Activated naive CD4-positive, alpha-beta T cell treated with anti-CD3 and anti-CD28 coated beads, Interleukin-2, amount 50 U/mL, for 72 hours (primary cell): ENCODE measurements at regions not wholly inside any gene's neighbourhood (a gene's known extent, or its start where the extent isn't known, plus 50 kb on each side); places are given as distances from the start of the nearest gene placed in this dataset.

Experiments
- ATAC-seq, 2 donors: fragments of 150-1000 bp; cut with Tn5 transposase; 2 replicates each; pipeline ENCODE4 v1.10.0; 2021; ENCODE audit warnings: mild to moderate bottlenecking in 2 of 2, moderate library complexity in 2 of 2
- DNase-seq, 2 donors: peaks; one replicate each; pipeline ENCODE4 v3.0.0; 2021 to 2022; ENCODE audit warnings: low spot score in 2 of 2
- H3K27ac Mint-ChIP-seq, 2 donors: one replicate each; pipeline ENCODE4 v1.8.0; 2022; ENCODE audit warnings: mild to moderate bottlenecking in 2 of 2, mixed read lengths in 2 of 2
- H3K36me3 Mint-ChIP-seq, 2 donors: one replicate each; pipeline ENCODE4 v1.8.0; 2022; ENCODE audit warnings: mixed read lengths in 2 of 2
- H3K9me3 Mint-ChIP-seq, 2 donors: one replicate each; pipeline ENCODE4 v1.8.0; 2022; ENCODE audit warnings: mixed read lengths in 2 of 2

GRCh38 chr2:217749008-217749407, 253.8 kb downstream of the TNS1 start:
- no peak for ATAC-seq
- Mint-ChIP-seq H3K36me3 (no peaks in the 10 kb centered on the region), H3K27ac (no peak overlapping the region), H3K9me3 (no peaks in the 10 kb centered on the region)
- DNase-seq = no peak

- ATAC-seq (no peak), DNase-seq (no peak)
- no peaks in the 10 kb centered on the region for H3K9me3 Mint-ChIP-seq
- no peaks in the 10 kb centered on the region for H3K36me3 Mint-ChIP-seq
- no peak overlapping the region for H3K27ac Mint-ChIP-seq
Observed at GRCh38 chr2:217746808-217747207, 256.0 kb downstream of the TNS1 start.

- no peak overlapping the region for H3K27ac Mint-ChIP-seq
- H3K36me3 Mint-ChIP-seq = no peaks in the 10 kb centered on the region
- DNase-seq (no peak), ATAC-seq (no peak)
- H3K9me3 Mint-ChIP-seq = no peaks in the 10 kb centered on the region
Observed at GRCh38 chr2:217743966-217744761, 258.6 kb downstream of the TNS1 start.

GRCh38 chr2:217743407-217743806, 259.4 kb downstream of the TNS1 start:
- Mint-ChIP-seq H3K9me3 (no peaks in the 10 kb centered on the region), H3K36me3 (no peaks in the 10 kb centered on the region), H3K27ac (peak overlapping the region in 1 of 2 donors; percentile 45)
- no peak for DNase-seq
- ATAC-seq = no peak

GRCh38 chr2:217742841-217743240, 260.0 kb downstream of the TNS1 start:
- Mint-ChIP-seq H3K36me3 (no peaks in the 10 kb centered on the region), H3K27ac (peak overlapping the region in 1 of 2 donors; percentile 45), H3K9me3 (no peaks in the 10 kb centered on the region)
- ATAC-seq = no peak
- DNase-seq = no peak

GRCh38 chr2:217742276-217742675, 260.5 kb downstream of the TNS1 start:
- DNase-seq (no peak), ATAC-seq (no peak)
- Mint-ChIP-seq H3K9me3 (no peaks in the 10 kb centered on the region), H3K36me3 (no peaks in the 10 kb centered on the region), H3K27ac (no peak overlapping the region)

GRCh38 chr2:217741381-217741955, 261.3 kb downstream of the TNS1 start:
- H3K9me3 Mint-ChIP-seq = no peaks in the 10 kb centered on the region
- no peaks in the 10 kb centered on the region for H3K36me3 Mint-ChIP-seq
- H3K27ac Mint-ChIP-seq = no peak overlapping the region
- DNase-seq (no peak), ATAC-seq (no peak)

GRCh38 chr2:217740756-217741155, 262.0 kb downstream of the TNS1 start:
- ATAC-seq (no peak), DNase-seq (no peak)
- no peak overlapping the region for H3K27ac Mint-ChIP-seq
- no peaks in the 10 kb centered on the region for H3K9me3 Mint-ChIP-seq
- H3K36me3 Mint-ChIP-seq = no peaks in the 10 kb centered on the region

- no peak for ATAC-seq
- Mint-ChIP-seq H3K36me3 (no peaks in the 10 kb centered on the region), H3K27ac (no peak overlapping the region), H3K9me3 (no peaks in the 10 kb centered on the region)
- DNase-seq = no peak
Observed at GRCh38 chr2:217740178-217740577, 262.6 kb downstream of the TNS1 start.

GRCh38 chr2:217739741-217740140, 263.1 kb downstream of the TNS1 start:
- DNase-seq = no peak
- no peak for ATAC-seq
- Mint-ChIP-seq H3K27ac (no peak overlapping the region), H3K9me3 (no peaks in the 10 kb centered on the region), H3K36me3 (no peaks in the 10 kb centered on the region)

GRCh38 chr2:217738061-217738460, 264.7 kb downstream of the TNS1 start:
- H3K36me3 Mint-ChIP-seq = no peaks in the 10 kb centered on the region
- H3K27ac Mint-ChIP-seq = no peak overlapping the region
- DNase-seq (no peak), ATAC-seq (no peak)
- H3K9me3 Mint-ChIP-seq = no peaks in the 10 kb centered on the region

GRCh38 chr2:217736776-217737550, 265.8 kb downstream of the TNS1 start:
- ATAC-seq (no peak), DNase-seq (no peak)
- H3K36me3 Mint-ChIP-seq = no peaks in the 10 kb centered on the region
- H3K9me3 Mint-ChIP-seq = no peaks in the 10 kb centered on the region
- peak overlapping the region in 1 of 2 donors; percentile 6 for H3K27ac Mint-ChIP-seq

- H3K9me3 Mint-ChIP-seq = no peaks in the 10 kb centered on the region
- no peak for ATAC-seq
- H3K27ac Mint-ChIP-seq = no peak overlapping the region
Observed at GRCh38 chr2:217735899-217736298, 266.9 kb downstream of the TNS1 start.

GRCh38 chr2:217735034-217735433, 267.8 kb downstream of the TNS1 start:
- Mint-ChIP-seq H3K9me3 (no peaks in the 10 kb centered on the region), H3K27ac (peak overlapping the region; percentile 5 to 27), H3K36me3 (no peaks in the 10 kb centered on the region)
- ATAC-seq = peak in 1 of 2 donors; percentile 46
- DNase-seq = no peak

More at GRCh38 chr2:217735899-217736298, 266.9 kb downstream of the TNS1 start:
- H3K36me3 Mint-ChIP-seq = no peaks in the 10 kb centered on the region
- DNase-seq = no peak

GRCh38 chr2:217733461-217733860, 269.3 kb downstream of the TNS1 start:
- DNase-seq = no peak
- H3K27ac Mint-ChIP-seq = no peak overlapping the region
- ATAC-seq = no peak
- no peaks in the 10 kb centered on the region for H3K9me3 Mint-ChIP-seq
- no peaks in the 10 kb centered on the region for H3K36me3 Mint-ChIP-seq

GRCh38 chr2:217732992-217733391, 269.8 kb downstream of the TNS1 start:
- Mint-ChIP-seq H3K36me3 (no peaks in the 10 kb centered on the region), H3K9me3 (no peaks in the 10 kb centered on the region), H3K27ac (no peak overlapping the region)
- no peak for DNase-seq
- no peak for ATAC-seq

- Mint-ChIP-seq H3K36me3 (no peaks in the 10 kb centered on the region), H3K27ac (no peak overlapping the region), H3K9me3 (no peaks in the 10 kb centered on the region)
- DNase-seq (no peak), ATAC-seq (no peak)
Observed at GRCh38 chr2:217731805-217732204, 271.0 kb downstream of the TNS1 start.
